ENCODE measurements at regions not wholly inside any gene's neighbourhood (a gene's known extent, or its start where the extent isn't known, plus 50 kb on each side); places are given as distances from the start of the nearest gene placed in this dataset.

DNA sequence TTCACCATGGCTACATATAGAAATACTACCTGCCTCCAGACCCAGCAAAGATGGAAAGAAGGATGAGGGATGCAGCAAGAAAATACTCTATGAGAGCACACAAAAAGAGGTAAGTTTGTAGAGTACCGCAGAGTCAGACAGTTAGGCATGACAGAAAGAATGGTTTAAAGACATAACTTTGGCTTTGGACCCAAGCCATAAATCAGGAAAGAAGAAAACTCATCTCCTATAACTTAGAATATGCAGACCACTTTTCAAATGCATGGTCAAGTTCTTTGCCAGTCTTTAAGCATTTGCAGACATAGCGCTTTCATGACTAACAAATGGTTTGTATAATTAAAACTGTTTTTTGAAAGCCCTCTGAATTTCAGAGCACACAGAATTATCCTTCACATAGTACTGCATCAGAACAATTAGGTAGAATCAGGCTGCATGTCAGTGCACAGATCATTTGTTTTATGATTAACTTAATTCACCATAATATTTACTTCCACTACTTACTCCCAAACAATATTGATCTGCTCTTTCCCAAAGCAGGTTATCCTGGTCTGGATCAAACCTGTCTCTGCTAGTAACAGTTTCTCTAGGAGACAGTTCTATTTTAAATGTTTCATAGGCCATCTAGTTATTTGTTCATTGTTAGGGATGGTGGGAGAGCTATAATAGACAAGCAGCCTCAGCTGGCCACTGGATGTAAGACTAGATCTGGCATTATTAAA, 280.7 kb upstream of the NR5A2 start:
- no peak for DNase-seq (ENCODE audit: low spot score)

DNA sequence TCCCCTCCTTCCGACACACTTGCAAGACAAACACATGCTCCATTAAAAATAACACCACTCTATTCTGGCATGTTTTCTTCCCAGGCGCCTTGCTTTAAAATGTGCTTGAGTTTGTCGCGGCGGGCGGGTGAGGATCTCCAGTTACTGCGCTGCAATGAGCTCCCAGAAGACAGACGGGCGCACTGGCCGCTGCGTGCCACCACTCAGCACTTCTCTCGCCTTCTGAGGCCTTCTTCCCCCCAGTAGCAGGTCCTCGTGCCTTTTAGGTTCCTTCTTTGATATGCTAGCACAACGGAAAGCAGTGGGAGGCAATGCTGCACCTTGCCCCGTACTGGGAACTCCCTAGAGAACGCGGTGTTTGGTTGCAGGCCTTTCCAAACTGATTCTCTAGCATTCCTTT, 279.5 kb upstream of the NR5A2 start:
- no peak for DNase-seq (ENCODE audit: low spot score)

DNA sequence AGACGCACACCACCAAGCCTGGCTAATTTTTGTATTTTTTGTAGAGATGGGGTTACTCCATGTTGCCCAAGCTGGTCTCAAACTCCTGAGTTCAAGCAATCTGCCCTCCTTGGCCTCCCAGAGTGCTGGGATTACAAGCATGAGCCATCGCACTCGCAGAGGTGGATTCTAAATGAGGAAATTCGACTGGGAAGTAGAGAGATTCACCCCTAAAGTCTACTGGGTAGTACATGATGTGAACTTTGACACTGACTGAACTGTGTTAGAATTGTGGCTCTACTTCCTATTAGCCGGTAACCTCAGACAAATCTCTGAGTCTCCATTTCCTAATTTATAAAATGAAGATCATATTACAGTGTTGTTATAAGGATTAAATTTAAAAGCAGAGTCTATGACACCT, 276.0 kb upstream of the NR5A2 start:
- DNase-seq (ENCODE audit: low spot score) = no peak

DNA sequence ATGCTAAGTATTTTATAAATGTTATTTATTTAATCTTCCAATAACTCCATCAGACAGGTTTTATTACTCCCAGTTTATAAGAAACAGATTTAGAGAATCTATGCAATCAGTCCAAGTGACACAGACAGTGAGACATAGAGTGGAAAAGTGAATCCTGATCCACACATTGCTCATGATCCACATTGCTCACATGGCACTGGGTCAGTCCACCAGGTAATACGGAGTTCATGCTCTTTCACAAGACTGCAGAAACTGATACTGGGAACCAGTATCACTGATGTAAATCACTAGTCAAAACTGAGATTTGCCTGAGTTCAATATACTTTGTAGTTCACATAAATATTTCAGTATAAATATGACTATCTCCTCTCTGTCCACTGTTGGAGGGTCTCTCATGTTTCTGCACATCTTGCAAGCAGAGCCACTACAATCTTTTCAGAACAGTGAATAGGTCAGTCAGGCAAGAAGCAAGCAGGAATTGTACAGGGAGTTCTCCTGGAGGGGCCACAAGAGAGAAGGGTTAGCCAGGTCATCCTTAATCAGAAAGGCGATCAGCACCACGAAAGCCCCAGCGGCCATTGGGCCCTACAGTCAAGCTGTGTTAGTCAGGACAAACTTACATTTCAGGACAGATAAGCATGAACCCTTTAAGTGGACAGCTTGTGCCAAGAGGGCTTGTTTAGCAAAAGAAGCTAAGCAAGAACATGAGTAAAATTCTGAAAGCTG, 275.4 kb upstream of the NR5A2 start:
- no peak for DNase-seq (ENCODE audit: low spot score)

DNA sequence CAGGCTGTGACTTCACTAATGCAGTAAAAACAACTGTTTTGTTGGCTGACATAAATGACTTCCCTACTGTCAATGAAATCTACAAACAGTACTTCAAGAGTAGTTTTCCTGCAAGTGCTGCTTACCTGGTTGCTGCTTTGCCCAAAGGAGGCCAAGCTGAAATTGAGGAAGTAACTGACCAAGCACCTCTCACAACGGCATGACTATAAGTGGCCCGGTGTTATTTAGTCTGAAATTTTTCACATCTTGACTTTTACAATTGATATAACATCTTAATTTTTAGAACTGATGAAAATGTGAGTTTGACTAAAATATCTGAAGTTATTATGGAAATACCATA, 274.9 kb upstream of the NR5A2 start:
- DNase-seq (ENCODE audit: low spot score) = no peak

DNA sequence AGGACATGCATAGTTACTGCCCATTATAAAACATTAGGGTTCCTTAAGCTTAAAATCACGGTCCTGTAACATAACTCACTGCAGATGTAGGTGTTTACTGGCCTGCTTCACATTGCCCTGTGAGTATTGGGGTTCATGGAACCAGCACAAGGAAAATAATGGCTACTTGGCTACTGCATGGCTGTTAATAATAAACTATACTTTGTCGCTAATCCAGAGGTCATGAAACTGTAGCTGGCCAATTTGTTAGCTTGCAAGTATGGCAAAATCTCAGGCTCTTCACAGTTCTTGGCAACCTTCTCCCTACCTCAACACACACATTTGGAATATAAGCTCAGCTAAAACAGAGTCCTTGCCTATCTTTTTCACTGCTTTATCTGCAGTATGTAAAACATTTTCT, 274.0 kb upstream of the NR5A2 start:
- no peak for DNase-seq (ENCODE audit: low spot score)

DNA sequence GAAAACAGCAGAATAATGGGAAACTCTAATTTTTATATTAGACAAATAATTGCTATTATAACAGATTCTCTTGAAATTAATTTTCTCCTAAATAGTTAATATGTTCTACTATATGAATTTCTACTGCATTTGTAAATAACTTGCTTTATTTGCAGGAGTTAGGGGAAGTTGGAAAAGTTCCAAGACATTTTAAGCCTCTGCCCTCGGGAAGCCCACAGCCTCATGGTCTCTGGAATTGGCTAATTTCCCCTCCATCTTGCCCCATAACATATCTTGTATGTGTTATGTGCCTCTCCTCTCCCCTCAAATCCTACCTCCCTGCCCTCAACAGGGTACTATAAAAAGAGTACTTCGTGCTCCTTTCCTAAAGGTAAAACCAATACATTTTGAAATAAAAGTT, 271.4 kb upstream of the NR5A2 start:
- DNase-seq (ENCODE audit: low spot score) = no peak

DNA sequence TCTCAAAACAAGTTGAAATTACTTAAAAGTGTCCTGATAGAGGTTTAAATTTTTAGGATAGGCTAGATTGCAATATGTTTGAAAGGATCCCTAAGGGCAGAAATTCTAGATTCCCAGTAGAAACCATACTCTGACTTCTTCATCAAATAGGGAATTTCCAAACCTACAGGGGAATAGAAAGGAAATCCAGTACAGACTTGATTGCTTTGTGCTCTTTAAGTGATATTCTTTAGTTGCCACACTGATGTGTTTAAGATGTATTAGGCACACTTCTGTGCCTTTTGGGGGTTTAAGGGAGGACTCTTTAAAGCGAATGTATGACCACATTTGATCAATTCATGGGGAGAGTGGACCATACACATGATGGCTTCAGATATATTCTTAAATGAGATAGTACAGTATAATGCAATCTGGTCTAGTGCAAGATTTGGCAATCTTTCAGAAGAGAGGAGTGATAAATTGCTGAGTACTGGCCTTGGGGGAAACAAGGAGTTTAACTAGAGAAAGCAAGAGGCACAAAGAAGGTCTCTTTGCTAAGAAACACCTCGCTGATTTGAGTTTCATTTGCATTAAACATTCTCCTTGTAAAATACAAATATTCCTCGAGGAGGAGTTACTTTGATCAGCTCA, 268.8 kb upstream of the NR5A2 start:
- DNase-seq (ENCODE audit: low spot score) = no peak

DNA sequence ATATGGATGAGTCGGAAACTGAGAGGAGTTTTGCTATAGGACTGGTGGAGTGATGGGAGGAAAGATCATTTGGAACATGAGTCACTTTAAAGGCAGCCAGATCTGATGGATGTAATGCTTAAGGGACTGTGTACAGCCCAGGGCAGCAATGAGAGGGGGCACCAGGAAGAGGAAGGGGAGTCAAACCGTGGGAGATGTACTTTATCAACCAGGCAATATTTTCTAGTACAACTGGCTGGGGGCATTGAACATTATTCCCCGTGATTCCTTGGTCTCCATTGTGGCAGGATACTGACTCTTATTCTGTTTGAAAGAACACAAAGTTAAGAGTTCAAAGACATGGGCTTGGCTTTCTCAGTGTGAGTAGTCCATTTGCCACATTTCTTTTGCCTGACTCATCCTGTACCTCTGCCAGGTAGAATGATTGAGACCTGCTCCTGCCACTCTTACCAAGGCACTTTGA, 268.2 kb upstream of the NR5A2 start:
- DNase-seq (ENCODE audit: low spot score) = no peak

DNA sequence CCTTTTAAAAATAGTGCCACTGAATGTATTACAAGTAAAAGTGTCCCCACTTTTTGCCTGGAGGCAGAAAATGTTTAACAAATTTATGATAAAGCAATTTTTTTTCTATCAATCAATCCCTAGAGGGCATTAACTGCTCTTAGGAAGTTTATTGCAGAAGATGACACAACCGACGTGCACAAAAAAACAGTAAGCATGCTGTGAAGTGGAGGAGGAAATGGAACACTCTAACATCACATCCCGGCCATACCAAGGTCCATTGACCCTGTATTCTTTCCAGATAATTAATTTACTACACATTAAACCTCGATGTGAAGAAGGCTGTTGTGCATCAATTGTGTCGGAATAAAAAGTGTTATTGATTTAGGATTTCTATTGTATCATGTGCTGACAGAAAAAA, 264.9 kb upstream of the NR5A2 start:
- no peak for DNase-seq (ENCODE audit: low spot score)

DNA sequence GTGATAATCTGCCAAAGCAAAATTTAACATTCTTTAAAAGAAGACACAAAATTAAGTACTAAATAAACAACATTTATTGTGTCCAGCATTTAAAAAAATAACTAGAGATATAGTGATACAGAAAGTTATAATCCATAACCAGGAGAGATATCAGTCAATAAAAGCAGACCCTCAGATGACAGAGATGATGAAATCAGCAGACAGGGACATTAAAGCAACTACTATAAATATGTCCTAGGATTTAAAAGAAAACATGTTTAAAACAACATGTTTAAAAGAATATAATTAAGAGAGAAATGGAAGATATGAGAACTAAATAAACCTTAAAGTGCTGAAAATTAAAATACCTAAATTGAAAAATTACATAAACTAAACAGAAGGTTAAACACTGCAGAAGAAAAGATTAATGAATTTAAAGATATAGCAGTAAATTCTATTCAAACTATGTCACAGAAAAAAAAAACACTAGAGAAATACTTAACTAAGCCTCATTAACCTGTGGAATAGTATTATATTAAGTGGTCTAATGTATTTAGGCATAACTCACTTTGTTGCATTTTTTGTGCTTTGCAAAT, 261.2 kb upstream of the NR5A2 start:
- DNase-seq (ENCODE audit: low spot score) = no peak

DNA sequence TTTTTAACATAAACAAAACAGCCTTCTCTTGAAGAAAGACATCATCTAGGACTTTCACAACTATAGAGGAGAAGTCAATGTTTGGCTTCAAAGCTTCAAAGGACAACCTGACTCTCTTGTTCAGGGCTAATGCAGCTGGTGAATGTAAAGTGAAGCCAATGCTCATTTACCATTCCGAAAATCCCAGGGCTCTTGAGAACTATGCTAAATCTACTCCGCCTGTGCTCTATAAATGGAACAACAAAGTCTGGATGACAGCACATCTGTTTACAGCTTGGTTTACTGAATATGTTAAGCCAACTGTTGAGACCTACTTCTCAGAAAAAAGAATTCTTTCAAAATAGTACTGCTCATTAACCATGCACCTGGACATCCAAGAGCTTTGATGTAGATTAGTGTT, 259.8 kb upstream of the NR5A2 start:
- DNase-seq (ENCODE audit: low spot score) = no peak

DNA sequence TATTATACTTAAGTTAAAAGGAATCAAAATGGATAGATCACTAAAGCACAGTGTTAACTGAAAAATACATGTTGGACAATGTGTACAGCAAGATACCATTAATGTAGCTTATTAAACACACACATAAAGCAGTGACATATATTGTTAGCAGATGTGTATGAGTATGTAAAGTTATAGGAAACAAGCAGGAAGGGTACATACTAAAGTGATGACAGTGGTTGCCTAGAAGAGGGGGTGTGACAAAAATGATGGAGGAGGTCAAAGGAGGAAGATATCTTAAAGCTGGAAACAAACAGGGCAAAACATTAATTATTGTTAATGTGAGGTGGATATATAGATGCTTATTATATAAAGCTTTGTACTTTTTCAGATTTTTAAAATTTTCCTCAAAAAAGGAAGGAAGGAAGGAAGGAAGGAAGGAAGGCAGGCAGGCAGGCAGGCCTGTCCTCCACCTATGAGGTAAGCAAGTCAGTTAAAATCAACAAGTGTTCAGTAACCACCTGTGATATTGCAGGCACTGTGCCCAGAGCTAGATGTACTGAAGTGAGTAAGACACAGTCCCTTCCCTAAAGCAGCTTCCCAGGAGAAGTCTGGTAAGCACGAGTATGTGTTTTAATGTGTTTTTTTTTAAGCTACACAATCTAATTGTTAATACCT, 252.9 kb upstream of the NR5A2 start:
- DNase-seq (ENCODE audit: low spot score) = no peak

DNA sequence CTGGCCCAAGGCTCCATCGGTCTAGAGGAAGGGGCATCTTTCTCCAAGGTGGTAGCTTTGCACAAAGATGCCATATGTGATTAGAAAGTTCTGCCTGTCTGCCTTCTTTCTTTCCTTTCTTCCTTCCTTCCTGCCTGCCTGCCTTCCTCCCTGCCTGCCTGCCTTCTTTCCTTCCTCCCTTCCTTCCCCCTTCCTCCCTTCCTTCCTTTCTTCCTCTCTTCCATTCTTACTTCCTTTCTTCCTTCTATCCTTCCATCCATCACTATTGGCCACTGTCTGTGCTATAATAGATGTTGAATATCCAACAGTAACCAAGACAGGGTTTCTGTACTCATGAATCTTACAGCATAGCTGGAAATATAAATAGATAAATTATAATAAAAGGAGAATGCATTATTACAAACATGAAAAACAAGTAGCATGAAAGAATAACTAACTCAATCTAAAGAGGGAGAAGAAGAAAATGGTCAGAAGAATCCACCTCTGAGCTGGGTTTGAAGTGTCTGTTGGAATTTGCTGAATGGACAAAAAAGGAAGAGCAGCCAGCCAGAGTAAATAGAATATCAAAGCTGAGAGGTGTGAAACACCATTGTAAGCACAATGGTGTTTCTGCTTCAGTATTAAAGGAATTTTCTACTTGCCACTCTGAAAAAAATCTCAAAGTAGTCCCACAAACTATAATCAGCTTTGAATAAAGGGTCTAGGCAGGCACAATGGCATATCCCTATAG, 250.6 kb upstream of the NR5A2 start:
- DNase-seq (ENCODE audit: low spot score) = no peak

DNA sequence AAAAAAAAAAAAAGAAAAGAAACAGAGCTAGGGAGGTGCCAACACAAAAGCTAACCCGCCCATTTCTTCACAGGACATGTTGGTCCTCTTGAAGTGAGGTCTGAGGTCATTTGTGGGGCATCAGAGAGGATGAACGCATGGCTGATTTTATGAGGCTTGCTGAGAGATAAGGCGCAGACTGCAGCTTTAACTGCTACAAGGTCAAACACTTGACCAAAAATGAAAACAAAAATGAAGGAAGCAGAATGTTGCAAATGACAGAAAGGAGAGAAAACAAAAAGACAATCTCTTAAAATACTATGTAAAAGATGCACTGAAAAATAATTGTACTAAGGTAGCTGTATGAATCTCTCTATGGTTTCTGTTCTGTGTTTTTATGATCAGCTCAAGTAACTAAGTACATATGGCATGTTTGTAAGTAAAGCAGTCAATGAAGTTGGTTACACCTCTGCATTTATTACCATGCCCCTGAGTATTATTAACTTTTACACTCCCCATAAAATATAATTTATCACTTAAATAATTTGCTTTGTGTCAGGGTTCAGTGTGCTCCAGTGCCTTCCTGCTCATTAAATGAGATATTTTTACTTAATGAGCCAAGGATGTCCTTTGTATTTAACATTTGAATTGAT, 249.1 kb upstream of the NR5A2 start:
- DNase-seq (ENCODE audit: low spot score) = no peak

DNA sequence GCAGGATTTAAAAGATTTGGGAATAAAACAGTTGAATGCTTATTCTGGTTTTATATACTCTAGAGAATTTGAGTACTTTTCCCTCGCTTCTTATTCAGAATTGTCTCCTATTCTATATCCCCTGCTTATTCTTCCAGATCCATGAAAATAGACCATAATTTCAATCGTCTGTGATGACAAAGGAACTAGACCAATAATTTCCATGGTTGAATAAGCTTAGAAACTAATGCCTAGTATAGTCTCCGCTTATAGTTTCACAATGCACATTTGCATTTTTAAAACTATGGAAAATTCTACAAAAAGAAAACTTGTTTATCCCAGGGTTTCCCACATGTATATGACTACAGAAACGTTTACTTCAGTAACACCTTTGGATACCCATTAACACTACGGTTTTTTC, 247.4 kb upstream of the NR5A2 start:
- DNase-seq (ENCODE audit: low spot score) = no peak

DNA sequence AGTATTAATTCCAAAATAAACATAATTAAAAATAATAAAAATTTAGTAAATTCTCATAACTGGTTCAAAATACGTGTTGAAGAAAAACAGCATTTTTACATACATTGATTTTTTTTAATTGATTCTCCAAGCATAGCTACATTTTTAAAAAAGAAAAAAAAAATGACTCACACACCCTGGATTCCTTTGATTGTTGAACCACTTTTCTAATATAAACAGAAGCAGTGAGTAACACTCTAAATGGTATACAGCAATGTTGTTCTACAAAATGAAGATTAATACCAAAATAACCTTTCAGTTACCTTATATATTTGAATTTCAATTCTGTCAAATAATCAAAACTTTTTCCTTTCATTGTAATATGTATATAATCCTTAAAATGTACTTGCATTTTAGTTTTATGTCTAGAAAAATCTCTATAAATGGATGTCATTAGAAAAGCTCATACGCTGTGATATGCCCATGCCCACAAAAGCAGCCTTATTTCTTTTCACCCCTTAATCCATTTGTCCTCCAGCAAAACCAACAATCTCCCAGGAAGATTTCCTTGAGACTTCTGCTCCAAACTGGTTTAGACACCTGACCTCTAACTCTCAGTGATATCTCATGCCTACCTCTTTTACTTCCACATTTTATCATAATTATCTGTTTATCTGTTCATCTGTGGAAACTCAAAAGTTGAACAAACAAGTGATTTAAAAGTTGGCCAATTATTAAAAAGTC, 246.4 kb upstream of the NR5A2 start:
- peak; percentile 7 for DNase-seq (ENCODE audit: low spot score)

DNA sequence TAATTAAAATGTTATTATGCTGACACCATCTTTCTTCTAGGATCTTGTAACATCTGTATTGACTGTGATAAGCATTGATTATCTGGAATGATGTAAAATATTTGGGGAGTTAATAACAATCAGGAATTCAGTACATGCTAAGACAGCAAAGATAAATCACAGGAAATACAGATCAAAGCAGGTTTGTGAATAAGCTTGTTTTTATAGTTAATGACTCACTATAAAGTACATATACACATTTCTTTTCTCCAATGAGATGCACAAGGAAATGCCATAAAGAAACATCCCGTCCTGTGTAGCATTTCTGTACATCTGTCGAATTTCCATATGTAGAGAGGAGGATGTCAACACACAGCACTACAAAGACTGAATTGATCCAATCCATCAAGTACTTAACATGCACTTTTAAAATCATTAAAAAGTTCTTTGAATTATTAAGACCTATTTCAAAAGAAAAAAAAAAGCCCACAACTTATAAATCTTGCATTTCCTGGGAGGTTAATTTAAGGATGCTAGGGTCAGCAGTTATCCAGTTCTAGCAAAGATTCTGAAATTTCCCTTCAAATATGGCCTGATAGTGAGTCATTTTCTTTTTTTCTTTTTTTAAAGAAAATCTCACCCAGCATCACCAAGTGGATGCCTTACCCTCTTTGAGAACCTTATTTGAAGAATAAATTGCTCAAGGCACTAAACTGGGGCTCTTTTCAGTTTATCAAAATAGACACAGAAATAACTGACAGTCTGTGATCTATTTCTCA, 243.2 kb upstream of the NR5A2 start:
- DNase-seq (ENCODE audit: low spot score) = no peak

DNA sequence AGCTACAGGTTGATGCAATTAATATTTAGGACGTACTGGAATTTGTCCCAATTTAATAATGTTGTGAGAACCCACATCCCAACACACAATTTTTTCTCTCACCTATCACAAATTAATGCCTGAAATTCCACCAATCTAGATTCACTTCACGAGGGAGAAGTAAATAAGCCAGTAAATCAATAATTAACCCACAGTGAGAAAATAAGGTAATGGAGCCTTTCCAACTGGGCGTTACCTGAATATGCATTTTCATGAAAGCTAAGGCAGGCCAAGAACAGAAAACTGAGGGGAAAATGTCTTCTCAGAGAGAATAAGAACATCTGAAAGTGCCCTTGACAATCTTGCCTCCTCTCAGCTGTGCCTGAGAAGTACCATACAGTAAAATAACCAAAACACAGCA, 240.8 kb upstream of the NR5A2 start:
- DNase-seq (ENCODE audit: low spot score) = no peak

DNA sequence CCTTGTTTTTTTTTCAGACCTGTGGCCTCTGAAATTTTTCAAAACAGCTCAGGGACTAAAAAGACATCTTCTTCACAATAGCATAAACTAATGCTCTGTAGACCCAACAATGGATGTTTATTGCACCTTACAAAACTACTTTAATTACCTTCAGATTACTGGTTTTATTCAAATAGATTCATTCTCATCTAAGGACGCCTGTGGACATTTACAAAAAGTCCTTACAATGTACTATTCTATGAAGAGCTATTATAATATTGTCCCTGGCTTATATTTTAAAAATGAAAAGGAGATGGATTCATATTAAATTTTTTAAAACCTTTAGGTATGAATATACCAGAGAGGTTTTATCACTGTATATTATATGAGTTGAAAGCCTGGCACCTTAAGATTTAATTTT, 238.4 kb upstream of the NR5A2 start:
- DNase-seq (ENCODE audit: low spot score) = no peak

Measured in AG08395 (cell line).